Stimulated activated naive B cell treated with anti-CD40 and anti-IgM and Interleukin-4, amounts not matched to agents 10 μg/mL and 1 μg/mL and 100 μg/mL, for 72 hours (primary cell): ENCODE measurements at regions not wholly inside any gene's neighbourhood (a gene's known extent, or its start where the extent isn't known, plus 50 kb on each side); places are given as distances from the start of the nearest gene placed in this dataset.
"Not testable (repeated sequence)": the region's sequence is repeated elsewhere in the genome, so short reads cannot be mapped to it uniquely, and the experiment has no call there.

Source experiments
- ATAC-seq, 2 donors: fragments of 150-1000 bp; cut with Tn5 transposase; replicated peaks; 2 replicates each; pipeline ENCODE4 v1.10.0; 2021; ENCODE audit warnings: moderate library complexity in 1 of 2
- DNase-seq: peaks from one replicate; pipeline ENCODE4 v3.0.0; 2021
- H3K27ac Mint-ChIP-seq: one replicate; pipeline ENCODE4 v1.8.0; 2022; ENCODE audit warnings: mild to moderate bottlenecking, mixed read lengths
- H3K27me3 Mint-ChIP-seq, 2 donors: one replicate each; pipeline ENCODE4 v1.8.0; 2022; ENCODE audit warnings: mixed read lengths in 2 of 2
- H3K36me3 Mint-ChIP-seq, 2 donors: one replicate each; pipeline ENCODE4 v1.8.0; 2022; ENCODE audit warnings: mixed read lengths in 2 of 2, mild to moderate bottlenecking in 1 of 2
- H3K4me1 Mint-ChIP-seq, 2 donors: one replicate each; pipeline ENCODE4 v1.8.0; 2022; ENCODE audit warnings: mixed read lengths in 2 of 2, mild to moderate bottlenecking in 1 of 2
- H3K4me3 Mint-ChIP-seq, 2 donors: one replicate each; pipeline ENCODE4 v1.8.0; 2022; ENCODE audit warnings: mild to moderate bottlenecking in 2 of 2, mixed read lengths in 2 of 2, moderate library complexity in 1 of 2
- H3K9me3 Mint-ChIP-seq, 2 donors: one replicate each; pipeline ENCODE4 v1.8.0; 2022; ENCODE audit warnings: mixed read lengths in 2 of 2, mild to moderate bottlenecking in 1 of 2

DNA sequence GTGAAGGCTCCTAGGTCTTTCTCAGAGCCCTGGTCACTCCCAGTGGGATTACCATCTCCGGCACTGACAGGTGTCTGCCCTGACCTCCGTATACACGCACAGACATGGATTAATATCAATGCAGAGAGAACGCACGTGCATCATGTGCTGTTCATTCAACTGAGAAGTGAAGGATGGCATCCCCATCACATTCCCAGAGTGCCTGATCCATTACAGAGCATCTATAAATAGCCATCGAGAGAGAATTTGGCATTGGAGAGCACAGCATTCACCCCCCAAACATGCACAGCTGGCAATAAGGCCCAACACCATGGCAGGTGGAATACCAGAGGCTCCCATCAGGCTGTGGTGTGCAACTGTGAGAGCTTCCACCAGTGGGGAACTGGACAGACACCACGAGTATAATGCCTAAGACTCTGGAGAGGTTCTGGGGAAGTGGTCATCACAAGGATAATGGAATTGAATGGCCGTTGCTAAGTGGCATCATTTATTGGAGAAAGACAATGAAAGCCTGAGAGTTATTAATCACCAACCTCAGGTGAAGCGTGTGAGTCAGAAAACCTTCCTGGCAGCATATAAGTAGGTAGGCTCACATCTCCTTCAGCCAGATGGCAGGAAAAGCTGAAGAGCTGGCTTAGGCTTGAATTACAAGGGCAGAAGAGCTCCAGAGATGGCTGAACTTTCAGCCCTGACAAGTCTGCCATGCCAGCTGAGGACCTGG is 244.5 kb upstream of the ID2 start:
- Mint-ChIP-seq H3K9me3 (peaks cover 0 to 2% of the 10 kb centered on the region in 2 donors), H3K27ac (no peak overlapping the region), H3K4me1 (peaks cover 25 to 38% of the 10 kb centered on the region in 2 donors), H3K36me3 (no peaks in the 10 kb centered on the region), H3K27me3 (peaks cover 24 to 38% of the 10 kb centered on the region in 2 donors), H3K4me3 (no peak overlapping the region)
- no peak for DNase-seq
- ATAC-seq = no peak

DNA sequence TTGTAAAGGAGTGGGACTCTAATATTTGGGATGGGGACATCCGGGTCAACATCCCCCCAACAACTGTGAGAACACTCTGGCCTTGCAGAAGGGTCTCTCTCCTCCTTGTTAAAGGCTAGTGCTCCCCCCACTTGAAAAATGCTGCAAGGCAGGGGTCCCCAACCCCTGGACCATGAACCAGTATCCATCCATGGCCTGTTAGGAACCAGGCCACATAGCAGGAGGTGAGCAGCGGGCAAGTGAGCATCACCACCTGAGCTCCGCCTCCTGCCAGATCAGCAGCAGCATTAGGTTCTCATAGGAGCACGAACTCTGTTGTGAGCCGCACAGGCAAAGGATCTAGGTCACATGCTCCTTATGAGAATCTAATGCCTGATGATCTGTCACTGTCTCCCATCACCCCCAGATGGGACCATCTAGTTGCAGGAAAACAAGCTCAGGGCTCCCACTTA is 243.9 kb upstream of the ID2 start:
- H3K27ac Mint-ChIP-seq = no peak overlapping the region
- H3K9me3 Mint-ChIP-seq = peaks cover 0 to 2% of the 10 kb centered on the region in 2 donors
- peaks cover 24 to 39% of the 10 kb centered on the region in 2 donors for H3K27me3 Mint-ChIP-seq
- H3K4me1 Mint-ChIP-seq = peaks cover 24 to 39% of the 10 kb centered on the region in 2 donors
- no peaks in the 10 kb centered on the region for H3K36me3 Mint-ChIP-seq
- DNase-seq (no peak), ATAC-seq (no peak)
- no peak overlapping the region for H3K4me3 Mint-ChIP-seq

DNA sequence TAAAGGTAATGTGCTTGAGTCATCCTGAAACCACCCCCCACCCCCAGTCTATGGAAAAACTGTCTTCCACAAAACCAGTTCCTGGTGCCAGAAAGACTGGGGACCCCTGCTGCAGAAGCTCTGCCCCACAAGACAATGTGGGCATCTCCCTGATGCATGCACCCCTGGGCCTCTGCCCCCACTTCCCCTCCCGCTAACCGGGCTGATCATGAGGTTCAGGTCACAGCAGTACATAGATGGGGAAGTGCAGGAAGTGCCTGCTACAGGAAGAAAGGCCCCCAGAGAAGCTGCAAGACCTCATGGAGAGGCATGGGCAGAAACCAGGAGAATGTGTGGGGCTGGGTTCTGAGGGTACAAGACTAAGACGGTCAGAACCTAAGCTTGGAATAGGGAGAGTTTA is 243.4 kb upstream of the ID2 start:
- ATAC-seq = peak in 1 of 2 donors; percentile 39
- Mint-ChIP-seq H3K4me3 (no peak overlapping the region), H3K9me3 (peaks cover 0 to 2% of the 10 kb centered on the region in 2 donors)

DNA sequence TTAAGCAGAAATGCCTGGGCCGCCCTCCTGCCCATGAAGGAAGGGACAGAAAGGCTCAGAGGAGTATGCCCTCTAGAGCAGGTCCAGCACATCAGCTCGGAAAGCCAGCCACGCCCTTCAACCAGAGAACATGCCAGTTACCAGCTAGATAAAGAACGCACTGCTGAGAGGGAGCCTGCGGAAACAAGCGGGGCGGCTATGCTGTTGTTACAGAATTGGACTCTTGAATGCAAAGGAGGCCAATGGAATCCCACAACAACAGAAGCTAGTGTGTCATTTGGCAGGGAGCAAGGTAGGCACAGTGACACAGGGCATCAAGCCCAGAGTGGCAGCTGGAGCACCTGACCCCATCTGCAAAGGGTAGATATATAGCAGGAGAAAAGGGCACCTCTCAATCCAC is 242.9 kb upstream of the ID2 start:
- Mint-ChIP-seq H3K27me3 (peaks cover 24 to 44% of the 10 kb centered on the region in 2 donors), H3K9me3 (peaks cover 0 to 2% of the 10 kb centered on the region in 2 donors), H3K36me3 (no peaks in the 10 kb centered on the region), H3K4me3 (no peak overlapping the region), H3K4me1 (peaks cover 26 to 37% of the 10 kb centered on the region in 2 donors), H3K27ac (no peak overlapping the region)
- no peak for ATAC-seq
- no peak for DNase-seq

More for the DNA sequence above, 243.4 kb upstream of the ID2 start:
- no peak for DNase-seq
- Mint-ChIP-seq H3K4me1 (peaks cover 26 to 39% of the 10 kb centered on the region in 2 donors), H3K36me3 (no peaks in the 10 kb centered on the region), H3K27me3 (peaks cover 24 to 44% of the 10 kb centered on the region in 2 donors), H3K27ac (no peak overlapping the region)

DNA sequence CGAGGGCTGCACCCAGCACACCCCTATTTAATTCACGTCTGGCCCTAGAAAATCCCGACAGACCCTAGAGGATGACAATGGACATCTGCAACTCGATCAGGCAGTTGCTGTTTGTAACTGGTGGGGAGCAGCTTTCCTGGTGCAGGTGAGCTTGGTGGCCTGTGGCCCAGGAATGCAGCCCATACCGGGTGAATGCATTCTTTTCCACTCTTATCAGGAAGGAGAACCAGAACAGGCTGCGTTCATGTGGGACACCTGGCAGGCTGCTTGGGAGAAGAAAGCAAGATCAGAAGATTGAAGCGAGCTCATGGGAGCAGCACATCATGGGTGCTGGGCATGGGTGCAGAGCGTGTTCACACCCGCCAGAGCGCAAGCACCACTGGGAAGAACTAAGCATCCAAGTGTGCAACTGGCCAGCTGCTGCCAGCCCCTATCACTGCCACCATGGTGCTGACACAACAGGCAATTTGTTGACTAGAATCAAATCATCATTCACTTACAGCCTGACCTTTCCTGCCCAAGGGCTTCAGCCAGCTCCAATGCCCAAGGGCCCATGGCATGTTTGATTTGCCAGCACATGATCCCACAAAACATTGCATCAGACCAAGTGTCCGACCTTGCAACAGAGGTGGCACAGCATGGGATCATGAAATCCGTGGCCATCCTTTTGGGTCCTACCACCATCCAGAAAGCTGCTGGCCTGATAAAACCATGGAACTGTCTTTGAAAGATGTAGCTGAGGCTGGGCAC is 241.7 kb upstream of the ID2 start:
- Mint-ChIP-seq H3K4me3 (no peak overlapping the region), H3K36me3 (no peaks in the 10 kb centered on the region), H3K27ac (no peak overlapping the region), H3K9me3 (peaks cover 0 to 2% of the 10 kb centered on the region in 2 donors), H3K4me1 (peaks cover 27 to 37% of the 10 kb centered on the region in 2 donors), H3K27me3 (peaks cover 31 to 52% of the 10 kb centered on the region in 2 donors)
- DNase-seq (no peak), ATAC-seq (no peak)

DNA sequence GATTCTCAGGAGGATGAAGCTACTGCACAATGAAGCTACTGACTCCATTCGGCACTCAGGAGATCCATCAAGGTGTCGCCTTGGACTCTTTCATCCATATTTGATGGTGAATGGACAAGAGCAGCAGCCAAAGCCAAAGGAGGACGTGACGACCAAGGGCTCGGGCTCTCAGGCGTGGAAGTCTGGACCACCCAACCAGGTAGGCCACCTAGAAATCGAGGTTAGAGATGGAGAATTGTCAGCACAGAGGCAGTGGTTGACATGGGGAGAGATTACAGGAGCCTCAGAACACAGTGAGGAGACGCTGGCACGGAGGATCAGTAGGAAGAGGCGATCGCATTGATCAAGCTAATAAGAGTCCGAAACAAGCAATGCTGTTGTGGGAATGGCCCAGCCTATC is 240.5 kb upstream of the ID2 start:
- no peaks in the 10 kb centered on the region for H3K36me3 Mint-ChIP-seq
- peaks cover 35 to 64% of the 10 kb centered on the region in 2 donors for H3K27me3 Mint-ChIP-seq
- no peak for ATAC-seq
- peaks cover 28 to 47% of the 10 kb centered on the region in 2 donors for H3K4me1 Mint-ChIP-seq
- DNase-seq = no peak
- peaks cover 0 to 2% of the 10 kb centered on the region in 2 donors for H3K9me3 Mint-ChIP-seq
- no peak overlapping the region for H3K27ac Mint-ChIP-seq
- peak overlapping the region in 1 of 2 donors; percentile 54 for H3K4me3 Mint-ChIP-seq

DNA sequence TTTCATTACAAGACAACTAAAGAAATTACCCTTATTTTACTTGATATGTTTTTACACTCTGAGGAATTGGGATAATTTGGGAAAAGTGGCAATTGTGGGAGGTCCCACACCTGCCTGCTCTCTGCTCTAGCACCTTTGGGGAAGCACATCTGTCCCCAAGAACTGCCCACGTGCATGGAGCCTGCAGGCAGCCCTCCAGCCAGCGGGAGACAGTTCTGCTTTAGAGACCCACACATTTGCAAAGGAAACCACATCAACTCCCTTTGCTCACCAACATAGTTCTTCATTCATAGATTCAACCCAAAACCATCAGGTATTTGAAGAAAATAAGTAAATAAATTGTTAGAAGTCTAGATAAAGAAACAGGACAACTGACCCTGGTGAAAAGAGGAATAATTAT is 239.9 kb upstream of the ID2 start:
- no peak for DNase-seq
- H3K27me3 Mint-ChIP-seq = peaks cover 38 to 69% of the 10 kb centered on the region in 2 donors

DNA sequence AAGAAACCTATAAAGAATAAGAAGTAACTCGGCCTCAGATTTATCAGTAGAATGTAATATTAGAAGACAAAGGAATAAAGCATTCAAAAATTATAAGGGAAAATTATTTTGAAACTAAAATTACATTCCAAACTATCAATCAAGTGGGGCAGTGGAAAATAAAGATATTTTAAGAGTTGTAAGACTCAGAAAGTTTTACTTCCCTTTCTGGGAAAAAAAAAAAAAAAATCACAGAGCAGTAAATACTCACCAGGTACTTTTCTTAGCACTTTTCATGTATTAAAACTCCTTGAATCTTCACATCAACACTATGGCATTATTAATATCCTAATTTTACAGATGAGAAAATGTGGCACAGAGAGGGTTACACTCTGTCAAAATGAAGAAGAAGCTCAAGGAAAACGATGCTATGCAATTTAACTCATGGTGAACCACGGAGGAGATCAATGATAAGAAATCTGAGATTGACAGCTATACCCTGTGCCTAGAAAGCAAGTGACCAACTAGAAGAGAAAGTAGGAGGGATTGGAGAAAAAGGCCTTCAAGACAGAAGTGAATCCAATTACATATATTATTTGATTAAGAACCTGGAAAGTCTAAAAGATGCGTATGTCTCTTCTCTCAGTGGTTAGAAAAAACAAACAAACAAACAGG is 238.9 kb upstream of the ID2 start:
- ATAC-seq = peak in 1 of 2 donors; percentile 52
- no peak for DNase-seq
- no peaks in the 10 kb centered on the region for H3K36me3 Mint-ChIP-seq
- no peak overlapping the region for H3K27ac Mint-ChIP-seq
- peaks cover 0 to 2% of the 10 kb centered on the region in 2 donors for H3K9me3 Mint-ChIP-seq
- H3K4me3 Mint-ChIP-seq = peak overlapping the region; percentile 1 to 51
- peaks cover 28 to 47% of the 10 kb centered on the region in 2 donors for H3K4me1 Mint-ChIP-seq
- peaks cover 43 to 69% of the 10 kb centered on the region in 2 donors for H3K27me3 Mint-ChIP-seq

More for the DNA sequence above, 239.9 kb upstream of the ID2 start:
- Mint-ChIP-seq H3K27ac (peak overlapping the region; percentile 3), H3K36me3 (no peaks in the 10 kb centered on the region), H3K4me3 (peak overlapping the region in 1 of 2 donors; percentile 20), H3K9me3 (peaks cover 0 to 2% of the 10 kb centered on the region in 2 donors), H3K4me1 (peaks cover 28 to 47% of the 10 kb centered on the region in 2 donors)
- peak; percentile 88 to 92 for ATAC-seq

DNA sequence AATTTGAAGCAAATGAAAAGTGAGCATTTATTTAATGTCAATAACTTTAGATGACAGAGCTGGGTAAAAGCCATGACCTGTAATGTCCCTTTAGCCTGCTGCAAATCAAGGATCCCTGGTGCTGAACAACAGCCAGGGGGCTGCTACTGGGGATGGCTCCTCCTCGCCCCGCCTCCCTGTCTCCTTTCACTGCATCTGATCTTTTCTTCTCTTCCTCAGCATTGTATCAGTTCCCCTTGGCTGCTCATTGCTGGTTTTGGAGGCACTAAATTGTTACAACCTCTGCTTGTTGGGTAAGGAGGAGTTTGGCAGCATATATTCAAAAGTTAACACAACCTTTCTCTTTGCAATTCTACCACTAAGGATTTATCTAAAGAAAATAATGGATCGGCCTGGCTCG is 236.3 kb upstream of the ID2 start:
- DNase-seq (no peak), ATAC-seq (no peak)
- H3K4me1 Mint-ChIP-seq = peaks cover 24 to 38% of the 10 kb centered on the region in 2 donors
- H3K36me3 Mint-ChIP-seq = no peaks in the 10 kb centered on the region
- H3K27ac Mint-ChIP-seq = no peak overlapping the region
- H3K4me3 Mint-ChIP-seq = no peak overlapping the region
- peaks cover 34 to 68% of the 10 kb centered on the region in 2 donors for H3K27me3 Mint-ChIP-seq
- peaks cover 0 to 2% of the 10 kb centered on the region in 2 donors for H3K9me3 Mint-ChIP-seq

DNA sequence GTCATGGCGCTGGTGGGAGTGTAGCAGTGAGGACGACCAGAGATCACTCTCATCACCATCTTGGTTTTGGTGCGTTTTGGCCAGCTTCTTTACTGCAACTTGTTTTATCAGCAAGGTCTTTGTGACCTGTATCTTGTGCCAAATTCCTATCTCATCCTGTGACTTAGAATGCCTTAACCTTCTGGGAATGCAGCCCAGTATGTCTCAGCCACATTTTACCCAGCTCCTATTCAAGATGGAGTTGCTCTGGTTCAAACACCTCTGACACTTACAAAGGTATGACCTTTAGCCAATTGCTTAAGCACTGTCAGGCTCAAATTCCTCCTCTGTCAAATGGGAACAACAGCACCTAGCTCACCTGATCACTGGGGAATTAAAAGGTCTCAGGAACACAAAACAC is 235.1 kb upstream of the ID2 start:
- peaks cover 17 to 28% of the 10 kb centered on the region in 2 donors for H3K4me1 Mint-ChIP-seq
- H3K27me3 Mint-ChIP-seq = peaks cover 39 to 71% of the 10 kb centered on the region in 2 donors
- not testable (repeated sequence) for H3K4me3 Mint-ChIP-seq, H3K27ac Mint-ChIP-seq, ATAC-seq, H3K9me3 Mint-ChIP-seq, H3K36me3 Mint-ChIP-seq, DNase-seq

DNA sequence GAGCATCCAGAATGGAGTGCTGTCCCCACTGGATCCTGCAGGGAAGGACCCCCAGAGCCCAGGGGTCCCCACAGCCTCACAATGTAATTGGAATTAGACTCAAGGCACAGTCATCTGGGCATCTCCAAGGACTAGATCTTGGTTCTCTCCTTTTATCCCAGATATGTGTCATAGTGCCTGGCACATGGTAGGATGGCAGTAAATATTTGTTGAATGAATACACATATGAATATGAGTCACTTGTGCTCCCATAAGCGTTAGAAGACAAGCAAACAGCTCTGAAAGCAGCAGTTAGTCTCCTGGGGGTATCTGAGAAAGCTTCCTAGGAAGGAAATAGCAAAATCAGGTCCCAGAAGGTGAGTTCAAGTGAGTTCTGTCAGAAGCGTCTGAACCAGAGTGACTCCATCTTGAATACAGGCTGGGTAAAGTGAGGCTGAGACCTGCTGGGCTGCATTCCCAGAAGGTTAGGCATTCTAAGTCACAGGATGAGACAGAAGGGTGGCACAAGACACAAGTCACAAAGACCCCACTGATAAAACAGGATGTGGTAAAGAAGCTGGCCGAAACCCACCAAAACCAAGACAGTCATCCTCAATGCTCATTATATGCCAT is 234.1 kb upstream of the ID2 start:
- DNase-seq = no peak
- H3K36me3 Mint-ChIP-seq = no peaks in the 10 kb centered on the region
- H3K9me3 Mint-ChIP-seq = no peaks in the 10 kb centered on the region
- no peak for ATAC-seq
- no peak overlapping the region for H3K4me3 Mint-ChIP-seq
- peaks cover 10 to 19% of the 10 kb centered on the region in 2 donors for H3K4me1 Mint-ChIP-seq
- peaks cover 47 to 81% of the 10 kb centered on the region in 2 donors for H3K27me3 Mint-ChIP-seq
- H3K27ac Mint-ChIP-seq = no peak overlapping the region

DNA sequence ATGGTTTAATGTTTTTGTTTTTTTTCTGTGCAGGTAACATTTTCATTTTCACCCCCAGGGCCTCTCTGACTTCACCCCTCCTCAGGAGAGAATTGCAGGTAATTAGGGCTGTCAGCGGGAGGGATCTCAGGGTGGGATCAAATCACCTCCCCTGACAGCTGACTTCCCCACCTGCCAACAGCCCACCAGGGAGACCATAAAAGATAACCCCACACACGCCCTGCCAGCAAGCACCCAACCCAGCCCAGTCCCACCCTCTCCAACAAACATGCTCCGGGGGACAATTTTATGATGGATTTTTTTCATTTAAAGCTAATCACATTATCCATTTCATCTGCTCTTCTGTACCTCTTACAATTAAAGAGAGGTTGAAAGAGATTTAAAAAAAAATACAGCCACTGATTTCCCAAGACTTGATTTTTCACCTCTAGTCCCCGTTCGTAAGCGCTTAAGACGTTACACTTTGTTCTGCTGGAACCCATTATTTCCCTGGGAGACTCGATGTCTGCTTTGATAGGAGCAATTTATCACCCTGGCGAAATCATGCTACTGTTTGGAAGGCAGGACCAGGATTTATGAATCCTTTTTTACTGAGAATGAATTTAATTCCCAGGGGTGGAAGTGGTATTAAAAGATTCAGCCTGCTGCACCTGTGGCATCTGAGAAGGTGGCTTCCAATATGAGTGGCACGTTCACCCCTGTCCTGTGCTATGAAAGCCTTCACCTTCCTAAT is 232.9 kb upstream of the ID2 start:
- ATAC-seq (no peak), DNase-seq (no peak)
- peaks cover 5 to 10% of the 10 kb centered on the region in 2 donors for H3K4me1 Mint-ChIP-seq
- H3K27me3 Mint-ChIP-seq = peaks cover 58 to 86% of the 10 kb centered on the region in 2 donors
- no peaks in the 10 kb centered on the region for H3K9me3 Mint-ChIP-seq
- no peak overlapping the region for H3K27ac Mint-ChIP-seq
- H3K4me3 Mint-ChIP-seq = no peak overlapping the region
- H3K36me3 Mint-ChIP-seq = no peaks in the 10 kb centered on the region

DNA sequence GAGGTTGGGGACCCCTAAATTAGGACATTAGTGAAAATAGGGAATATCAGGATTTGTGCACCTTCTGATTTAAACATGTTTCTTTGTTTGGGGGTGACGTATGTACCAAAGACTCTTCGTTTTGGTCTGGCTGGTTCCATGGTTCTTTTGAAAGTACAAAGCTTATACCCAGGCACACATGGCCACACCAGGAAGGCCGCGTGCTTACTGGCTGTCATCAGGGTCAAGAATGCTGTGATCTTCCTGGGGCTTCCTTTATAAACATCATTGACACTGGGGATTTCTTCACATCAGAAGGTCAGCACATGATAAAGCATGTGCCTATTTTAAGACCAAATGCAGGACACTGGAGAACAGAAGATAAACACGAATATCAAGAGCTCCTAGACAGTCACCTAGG is 230.6 kb upstream of the ID2 start:
- DNase-seq (no peak), ATAC-seq (no peak)
- Mint-ChIP-seq H3K36me3 (no peaks in the 10 kb centered on the region), H3K4me3 (no peak overlapping the region), H3K27me3 (peaks cover 66 to 90% of the 10 kb centered on the region in 2 donors), H3K27ac (peak overlapping the region; percentile 49), H3K4me1 (peaks cover 2 to 13% of the 10 kb centered on the region in 2 donors), H3K9me3 (peaks cover 0 to 1% of the 10 kb centered on the region in 2 donors)
